HG02678 (cell line): ENCODE measurements at regions not wholly inside any gene's neighbourhood (a gene's known extent, or its start where the extent isn't known, plus 50 kb on each side); places are given as distances from the start of the nearest gene placed in this dataset.

Experiments used
- ATAC-seq: cut with Tn5 transposase; IDR thresholded peaks from one replicate; pipeline ENCODE4 v1.9.1; 2021; ENCODE audit warnings: mild to moderate bottlenecking, moderate library complexity; ENCODE audit not compliant: unreplicated experiment

- no peak for ATAC-seq
Observed at GRCh38 chr12:92615086-92615485, 87.7 kb upstream of the PLEKHG7 start.

- ATAC-seq, result no peak
Observed at GRCh38 chr12:92614502-92614901, 88.3 kb upstream of the PLEKHG7 start.

GRCh38 chr12:92614001-92614400 lies 88.8 kb upstream of the PLEKHG7 start:
- no peak for ATAC-seq

GRCh38 chr12:92612611-92613010 lies 90.2 kb upstream of the PLEKHG7 start:
- ATAC-seq, result no peak

- no peak for ATAC-seq
Observed at GRCh38 chr12:92608151-92609091, 94.4 kb upstream of the PLEKHG7 start.

GRCh38 chr12:92606956-92607355 lies 95.8 kb upstream of the PLEKHG7 start:
- no peak for ATAC-seq

GRCh38 chr12:92605621-92606170 lies 97.1 kb upstream of the PLEKHG7 start:
- ATAC-seq, result no peak

GRCh38 chr12:92604786-92605185 lies 98.0 kb upstream of the PLEKHG7 start:
- ATAC-seq, result no peak

- no peak for ATAC-seq
Observed at GRCh38 chr12:92603741-92604432, 98.9 kb upstream of the PLEKHG7 start.

GRCh38 chr12:92602930-92603623 lies 99.7 kb upstream of the PLEKHG7 start:
- ATAC-seq, result no peak

GRCh38 chr12:92602476-92602875 lies 100.3 kb upstream of the PLEKHG7 start:
- no peak for ATAC-seq

GRCh38 chr12:92601680-92602079 lies 101.1 kb upstream of the PLEKHG7 start:
- no peak for ATAC-seq

- no peak for ATAC-seq
Observed at GRCh38 chr12:92601176-92601575, 101.6 kb upstream of the PLEKHG7 start.

GRCh38 chr12:92600052-92600451 lies 102.7 kb upstream of the PLEKHG7 start:
- no peak for ATAC-seq

- no peak for ATAC-seq
Observed at GRCh38 chr12:92597997-92598396, 104.8 kb upstream of the PLEKHG7 start.

- ATAC-seq, result no peak
Observed at GRCh38 chr12:92597118-92597517, 105.7 kb upstream of the PLEKHG7 start.

GRCh38 chr12:92596383-92596782 lies 106.4 kb upstream of the PLEKHG7 start:
- ATAC-seq, result no peak

GRCh38 chr12:92595663-92596062 lies 107.1 kb upstream of the PLEKHG7 start:
- no peak for ATAC-seq

- ATAC-seq, result peak; percentile 100
Observed at GRCh38 chr12:92593734-92594402, 108.9 kb upstream of the PLEKHG7 start.

GRCh38 chr12:92585115-92585727 lies 117.6 kb upstream of the PLEKHG7 start:
- ATAC-seq, result no peak
